SK-N-SH (cell line): ENCODE measurements at regions not wholly inside any gene's neighbourhood (a gene's known extent, or its start where the extent isn't known, plus 50 kb on each side); places are given as distances from the start of the nearest gene placed in this dataset.

Source experiments
- CHD2 ChIP-seq: fragments of 150-350 bp; IDR thresholded peaks from 2 replicates; pipeline ENCODE4 v1.6.1; 2018; ENCODE audit warnings: low read length; ENCODE audit not compliant: partially characterized antibody
- EP300 ChIP-seq, 2 experiments: IDR thresholded peaks; 2 replicates each; pipeline versions ENCODE4 v1.4.0 to v1.6.1; 2012; ENCODE audit warnings: borderline replicate concordance in 1 of 2, low read depth in 1 of 2, low read length in 1 of 2
- MXI1 ChIP-seq: IDR thresholded peaks from 2 replicates; pipeline ENCODE4 v1.6.1; 2012; ENCODE audit warnings: mild to moderate bottlenecking, low read depth, low read length, improper control_type of control experiment
- POLR2AphosphoS5 ChIP-seq: IDR thresholded peaks from 2 replicates; pipeline ENCODE4 v1.6.1; 2012; ENCODE audit warnings: low read depth, low read length
- SMC3 ChIP-seq: IDR thresholded peaks from 2 replicates; pipeline ENCODE4 v1.6.1; 2012; ENCODE audit warnings: low read depth, low read length, improper control_type of control experiment
- TF ChIP-seq, protein P1 (sequence below): fragments of 200-600 bp; sonication (generic); IDR thresholded peaks from 2 replicates; pipeline ENCODE4 v1.6.1; 2017; ENCODE audit warnings: antibody characterized with exemption, mild to moderate bottlenecking, moderate library complexity
- TF ChIP-seq, protein P2 (sequence below): IDR thresholded peaks from 2 replicates; pipeline ENCODE4 v1.4.0; 2012; ENCODE audit warnings: low read depth
- TF ChIP-seq, protein P3 (sequence below): fragments of 150-350 bp; IDR thresholded peaks from 2 replicates; pipeline ENCODE4 v1.6.1; 2017; ENCODE audit warnings: antibody characterized with exemption, low read length, low read depth, borderline replicate concordance

DNA sequence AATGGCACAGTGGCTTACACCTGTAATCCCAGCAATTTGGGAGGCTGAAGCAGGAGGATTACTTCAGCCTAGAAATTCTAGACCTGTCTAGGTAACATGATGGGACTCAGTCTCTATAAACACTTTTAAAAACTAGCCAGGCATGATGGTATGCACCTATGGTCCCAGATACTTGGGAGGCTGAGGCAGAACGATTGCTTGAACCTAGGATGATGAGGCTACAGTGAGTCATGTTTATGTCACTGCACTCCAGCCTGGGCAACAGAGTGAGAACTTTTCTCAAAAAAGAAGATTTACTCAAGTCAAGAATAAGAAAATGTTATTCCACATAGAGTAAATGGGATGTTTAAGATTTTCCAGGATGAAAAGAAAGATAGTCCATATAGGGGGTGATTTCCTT is 158.6 kb downstream of the HNMT start:
- TF ChIP-seq, protein P1, sequence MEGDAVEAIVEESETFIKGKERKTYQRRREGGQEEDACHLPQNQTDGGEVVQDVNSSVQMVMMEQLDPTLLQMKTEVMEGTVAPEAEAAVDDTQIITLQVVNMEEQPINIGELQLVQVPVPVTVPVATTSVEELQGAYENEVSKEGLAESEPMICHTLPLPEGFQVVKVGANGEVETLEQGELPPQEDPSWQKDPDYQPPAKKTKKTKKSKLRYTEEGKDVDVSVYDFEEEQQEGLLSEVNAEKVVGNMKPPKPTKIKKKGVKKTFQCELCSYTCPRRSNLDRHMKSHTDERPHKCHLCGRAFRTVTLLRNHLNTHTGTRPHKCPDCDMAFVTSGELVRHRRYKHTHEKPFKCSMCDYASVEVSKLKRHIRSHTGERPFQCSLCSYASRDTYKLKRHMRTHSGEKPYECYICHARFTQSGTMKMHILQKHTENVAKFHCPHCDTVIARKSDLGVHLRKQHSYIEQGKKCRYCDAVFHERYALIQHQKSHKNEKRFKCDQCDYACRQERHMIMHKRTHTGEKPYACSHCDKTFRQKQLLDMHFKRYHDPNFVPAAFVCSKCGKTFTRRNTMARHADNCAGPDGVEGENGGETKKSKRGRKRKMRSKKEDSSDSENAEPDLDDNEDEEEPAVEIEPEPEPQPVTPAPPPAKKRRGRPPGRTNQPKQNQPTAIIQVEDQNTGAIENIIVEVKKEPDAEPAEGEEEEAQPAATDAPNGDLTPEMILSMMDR: no peak
- TF ChIP-seq, protein P2, sequence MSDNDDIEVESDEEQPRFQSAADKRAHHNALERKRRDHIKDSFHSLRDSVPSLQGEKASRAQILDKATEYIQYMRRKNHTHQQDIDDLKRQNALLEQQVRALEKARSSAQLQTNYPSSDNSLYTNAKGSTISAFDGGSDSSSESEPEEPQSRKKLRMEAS: no peak
- TF ChIP-seq MXI1 (no peak), EP300 (IDR thresholded peaks at IDR 0.05; ENCODE audit: borderline replicate concordance in 1 of 2, low read depth in 1 of 2, low read length in 1 of 2) (no peak), POLR2AphosphoS5 (no peak), SMC3 (no peak), CHD2 (no peak)
- TF ChIP-seq, protein P3, sequence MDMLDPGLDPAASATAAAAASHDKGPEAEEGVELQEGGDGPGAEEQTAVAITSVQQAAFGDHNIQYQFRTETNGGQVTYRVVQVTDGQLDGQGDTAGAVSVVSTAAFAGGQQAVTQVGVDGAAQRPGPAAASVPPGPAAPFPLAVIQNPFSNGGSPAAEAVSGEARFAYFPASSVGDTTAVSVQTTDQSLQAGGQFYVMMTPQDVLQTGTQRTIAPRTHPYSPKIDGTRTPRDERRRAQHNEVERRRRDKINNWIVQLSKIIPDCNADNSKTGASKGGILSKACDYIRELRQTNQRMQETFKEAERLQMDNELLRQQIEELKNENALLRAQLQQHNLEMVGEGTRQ: no peak
